ENCODE measurements at regions not wholly inside any gene's neighbourhood (a gene's known extent, or its start where the extent isn't known, plus 50 kb on each side); places are given as distances from the start of the nearest gene placed in this dataset.

GRCh38 chr18:55893948-55894347 is 306.0 kb upstream of the TCF4 start:
- no peak for TF ChIP-seq CTCF (IDR thresholded peaks at IDR 0.05; ENCODE audit: insufficient read depth, low read length, poor library complexity, severe bottlenecking)
- no peak for TF ChIP-seq EZH2phosphoT487 (conservative IDR thresholded peaks at IDR 0.05; ENCODE audit: low read length)

Measured in SU-DHL-6 (cell line).